H1 (cell line): ENCODE measurements at regions not wholly inside any gene's neighbourhood (a gene's known extent, or its start where the extent isn't known, plus 50 kb on each side); places are given as distances from the start of the nearest gene placed in this dataset.

Source experiments
- ATF2 ChIP-seq: IDR thresholded peaks from 2 replicates; pipeline ENCODE4 v1.6.1; 2012; ENCODE audit warnings: low read length, inconsistent platforms
- ATF3 ChIP-seq: IDR thresholded peaks from 2 replicates; pipeline ENCODE4 v1.6.1; 2011; ENCODE audit warnings: low read depth, mild to moderate bottlenecking, low read length; ENCODE audit not compliant: insufficient read depth
- CHD7 ChIP-seq: fragments of 300-600 bp; sonication (generic); IDR thresholded peaks from 2 replicates; pipeline ENCODE4 v1.7.1; 2012; ENCODE audit warnings: low read length, moderate library complexity, mild to moderate bottlenecking, inconsistent platforms; ENCODE audit not compliant: insufficient replicate concordance
- EZH2 ChIP-seq: fragments of 200-600 bp; sonication (generic); IDR thresholded peaks from 2 replicates; pipeline ENCODE4 v1.7.1; 2012; ENCODE audit warnings: low read depth, mild to moderate bottlenecking, moderate library complexity, low read length, inconsistent platforms; ENCODE audit not compliant: severe bottlenecking
- HDAC6 ChIP-seq: IDR thresholded peaks from one replicate; pipeline ENCODE4 v1.7.1; 2012; ENCODE audit warnings: low read depth, mild to moderate bottlenecking, inconsistent platforms, low read length, moderate library complexity
- MAFK ChIP-seq: IDR thresholded peaks from 2 replicates; pipeline ENCODE4 v1.6.1; 2012; ENCODE audit warnings: low read depth, mild to moderate bottlenecking, improper control_type of control experiment, low read length
- MAX ChIP-seq: IDR thresholded peaks from 2 replicates; pipeline ENCODE4 v1.6.1; 2012; ENCODE audit warnings: inconsistent platforms
- NRF1 ChIP-seq: IDR thresholded peaks from 2 replicates; pipeline ENCODE4 v1.6.1; 2011; ENCODE audit warnings: mild to moderate bottlenecking, low read depth, low read length, improper control_type of control experiment

GRCh38 chr12:89762498-89763170 is 54.0 kb upstream of the ATP2B1 start (continued):
- TF ChIP-seq CHD7 (no peak), ATF3 (no peak), MAX (no peak), HDAC6 (no peak), NRF1 (no peak), MAFK (no peak), EZH2 (no peak), ATF2 (no peak)
